GM23338 (cell line): ENCODE measurements at regions not wholly inside any gene's neighbourhood (a gene's known extent, or its start where the extent isn't known, plus 50 kb on each side); places are given as distances from the start of the nearest gene placed in this dataset.

Experiments used
- ATAC-seq: fragments of 200-7000 bp; cut with Tn5 transposase; 3 replicates; pipeline ENCODE4 v1.9.1; 2020
- DNase-seq: peaks from one replicate; pipeline ENCODE4 v3.0.0-alpha.2; 2015; ENCODE audit warnings: low spot score
- H2AFZ ChIP-seq: fragments of 200-600 bp; sonication (generic); 2 replicates; pipeline ENCODE4 v1.8.0; 2016; ENCODE audit warnings: antibody characterized with exemption, mild to moderate bottlenecking, moderate library complexity
- H3F3A ChIP-seq: fragments of 200-600 bp; sonication (generic); replicated peaks from 2 replicates; pipeline ENCODE4 v1.8.0; 2017; ENCODE audit warnings: antibody characterized with exemption, mixed run types, low read depth
- H3K27ac ChIP-seq: fragments of 200-600 bp; sonication (generic); 2 replicates; pipeline ENCODE4 v1.6.1; 2016; ENCODE audit warnings: low read depth
- H3K27me3 ChIP-seq: fragments of 200-600 bp; sonication (generic); 2 replicates; pipeline ENCODE4 v1.8.0; 2016; ENCODE audit warnings: mild to moderate bottlenecking, mixed run types, moderate library complexity; ENCODE audit not compliant: insufficient read depth
- H3K36me3 ChIP-seq: fragments of 200-600 bp; sonication (generic); 2 replicates; pipeline ENCODE4 v1.8.0; 2016; ENCODE audit warnings: mild to moderate bottlenecking; ENCODE audit not compliant: insufficient read depth
- H3K4me1 ChIP-seq: fragments of 200-600 bp; sonication (generic); 2 replicates; pipeline ENCODE4 v1.8.0; 2016; ENCODE audit warnings: mild to moderate bottlenecking, moderate library complexity; ENCODE audit not compliant: insufficient read depth
- H3K4me2 ChIP-seq: fragments of 200-600 bp; sonication (generic); 2 replicates; pipeline ENCODE4 v1.7.1; 2017; ENCODE audit warnings: mixed run types
- H3K4me3 ChIP-seq: fragments of 200-600 bp; sonication (generic); 2 replicates; pipeline ENCODE4 v1.6.1; 2016; ENCODE audit warnings: mixed run types
- H3K79me2 ChIP-seq: fragments of 200-600 bp; sonication (generic); replicated peaks from 2 replicates; pipeline ENCODE4 v1.8.0; 2017; ENCODE audit warnings: mild to moderate bottlenecking; ENCODE audit not compliant: insufficient read depth
- H3K9me2 ChIP-seq: fragments of 200-600 bp; sonication (generic); 2 replicates; pipeline ENCODE4 v1.8.0; 2017; ENCODE audit not compliant: insufficient read depth
- H4K20me1 ChIP-seq: fragments of 200-600 bp; sonication (generic); replicated peaks from 2 replicates; pipeline ENCODE4 v1.8.0; 2017; ENCODE audit warnings: mild to moderate bottlenecking; ENCODE audit not compliant: insufficient read depth
- H3K27ac Mint-ChIP-seq: 2 replicates; pipeline ENCODE4 v1.8.0; 2020; ENCODE audit warnings: inconsistent platforms, mild to moderate bottlenecking, moderate library complexity, mixed read lengths
- H3K27me3 Mint-ChIP-seq: 3 replicates; pipeline ENCODE4 v1.8.0; 2022; ENCODE audit warnings: low read depth, mild to moderate bottlenecking, moderate library complexity, mixed read lengths, inconsistent platforms; ENCODE audit not compliant: insufficient read depth, poor library complexity
- H3K36me3 Mint-ChIP-seq: 3 replicates; pipeline ENCODE4 v1.8.0; 2021; ENCODE audit warnings: low read depth, mild to moderate bottlenecking, inconsistent platforms, moderate library complexity, mixed read lengths
- H3K4me1 Mint-ChIP-seq: 3 replicates; pipeline ENCODE4 v1.8.0; 2020; ENCODE audit warnings: mild to moderate bottlenecking, inconsistent platforms, mixed read lengths
- H3K4me3 Mint-ChIP-seq: 3 replicates; pipeline ENCODE4 v1.8.0; 2021; ENCODE audit warnings: moderate library complexity, mild to moderate bottlenecking, inconsistent platforms, mixed read lengths
- H3K9me3 Mint-ChIP-seq: 3 replicates; pipeline ENCODE4 v1.8.0; 2020; ENCODE audit warnings: moderate library complexity, mild to moderate bottlenecking, inconsistent platforms, mixed read lengths
- STAT1 ChIP-seq: IDR thresholded peaks from one replicate; pipeline ENCODE4 v1.6.1; 2016; ENCODE audit warnings: antibody characterized with exemption; ENCODE audit not compliant: unreplicated experiment
- TF ChIP-seq, protein P1 (sequence below), 2 experiments: fragments of 200-600 bp in 1 of 2; sonication (generic) in 1 of 2; conservative IDR thresholded peaks; 2 replicates each; pipeline versions ENCODE4 v1.5.1 to v1.6.1; 2016 to 2017; ENCODE audit warnings: antibody characterized with exemption in 2 of 2, low read depth in 2 of 2, mild to moderate bottlenecking in 2 of 2, moderate library complexity in 1 of 2
- TF ChIP-seq, protein P2 (sequence below): IDR thresholded peaks from one replicate; pipeline ENCODE4 v1.6.1; 2018; ENCODE audit warnings: antibody characterized with exemption; ENCODE audit not compliant: unreplicated experiment

DNA sequence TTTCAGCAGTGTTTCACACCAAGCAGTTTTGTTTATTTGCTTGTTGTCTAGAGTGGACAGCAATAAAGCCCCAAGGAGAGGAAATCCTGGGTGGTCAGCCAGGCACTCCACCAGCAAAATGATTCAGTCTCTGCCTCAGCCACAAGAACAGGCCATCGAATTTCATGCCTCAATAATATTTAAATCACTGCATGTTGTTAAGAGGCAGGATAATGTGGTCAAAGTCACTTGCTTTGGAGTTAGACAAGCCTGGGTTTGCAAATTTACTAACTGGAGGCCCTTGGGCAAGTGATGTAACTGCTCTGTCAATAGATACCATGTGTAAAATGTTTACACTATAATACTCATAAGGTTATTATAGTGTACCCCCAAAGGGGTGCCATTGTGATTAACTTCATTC lies 349.6 kb downstream of the LMO4 start (continued):
- TF ChIP-seq, protein P1, sequence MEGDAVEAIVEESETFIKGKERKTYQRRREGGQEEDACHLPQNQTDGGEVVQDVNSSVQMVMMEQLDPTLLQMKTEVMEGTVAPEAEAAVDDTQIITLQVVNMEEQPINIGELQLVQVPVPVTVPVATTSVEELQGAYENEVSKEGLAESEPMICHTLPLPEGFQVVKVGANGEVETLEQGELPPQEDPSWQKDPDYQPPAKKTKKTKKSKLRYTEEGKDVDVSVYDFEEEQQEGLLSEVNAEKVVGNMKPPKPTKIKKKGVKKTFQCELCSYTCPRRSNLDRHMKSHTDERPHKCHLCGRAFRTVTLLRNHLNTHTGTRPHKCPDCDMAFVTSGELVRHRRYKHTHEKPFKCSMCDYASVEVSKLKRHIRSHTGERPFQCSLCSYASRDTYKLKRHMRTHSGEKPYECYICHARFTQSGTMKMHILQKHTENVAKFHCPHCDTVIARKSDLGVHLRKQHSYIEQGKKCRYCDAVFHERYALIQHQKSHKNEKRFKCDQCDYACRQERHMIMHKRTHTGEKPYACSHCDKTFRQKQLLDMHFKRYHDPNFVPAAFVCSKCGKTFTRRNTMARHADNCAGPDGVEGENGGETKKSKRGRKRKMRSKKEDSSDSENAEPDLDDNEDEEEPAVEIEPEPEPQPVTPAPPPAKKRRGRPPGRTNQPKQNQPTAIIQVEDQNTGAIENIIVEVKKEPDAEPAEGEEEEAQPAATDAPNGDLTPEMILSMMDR (conservative IDR thresholded peaks at IDR 0.05; ENCODE audit: low read depth in 2 of 2): no peak
- TF ChIP-seq, protein P2, sequence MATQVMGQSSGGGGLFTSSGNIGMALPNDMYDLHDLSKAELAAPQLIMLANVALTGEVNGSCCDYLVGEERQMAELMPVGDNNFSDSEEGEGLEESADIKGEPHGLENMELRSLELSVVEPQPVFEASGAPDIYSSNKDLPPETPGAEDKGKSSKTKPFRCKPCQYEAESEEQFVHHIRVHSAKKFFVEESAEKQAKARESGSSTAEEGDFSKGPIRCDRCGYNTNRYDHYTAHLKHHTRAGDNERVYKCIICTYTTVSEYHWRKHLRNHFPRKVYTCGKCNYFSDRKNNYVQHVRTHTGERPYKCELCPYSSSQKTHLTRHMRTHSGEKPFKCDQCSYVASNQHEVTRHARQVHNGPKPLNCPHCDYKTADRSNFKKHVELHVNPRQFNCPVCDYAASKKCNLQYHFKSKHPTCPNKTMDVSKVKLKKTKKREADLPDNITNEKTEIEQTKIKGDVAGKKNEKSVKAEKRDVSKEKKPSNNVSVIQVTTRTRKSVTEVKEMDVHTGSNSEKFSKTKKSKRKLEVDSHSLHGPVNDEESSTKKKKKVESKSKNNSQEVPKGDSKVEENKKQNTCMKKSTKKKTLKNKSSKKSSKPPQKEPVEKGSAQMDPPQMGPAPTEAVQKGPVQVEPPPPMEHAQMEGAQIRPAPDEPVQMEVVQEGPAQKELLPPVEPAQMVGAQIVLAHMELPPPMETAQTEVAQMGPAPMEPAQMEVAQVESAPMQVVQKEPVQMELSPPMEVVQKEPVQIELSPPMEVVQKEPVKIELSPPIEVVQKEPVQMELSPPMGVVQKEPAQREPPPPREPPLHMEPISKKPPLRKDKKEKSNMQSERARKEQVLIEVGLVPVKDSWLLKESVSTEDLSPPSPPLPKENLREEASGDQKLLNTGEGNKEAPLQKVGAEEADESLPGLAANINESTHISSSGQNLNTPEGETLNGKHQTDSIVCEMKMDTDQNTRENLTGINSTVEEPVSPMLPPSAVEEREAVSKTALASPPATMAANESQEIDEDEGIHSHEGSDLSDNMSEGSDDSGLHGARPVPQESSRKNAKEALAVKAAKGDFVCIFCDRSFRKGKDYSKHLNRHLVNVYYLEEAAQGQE: no peak

DNA sequence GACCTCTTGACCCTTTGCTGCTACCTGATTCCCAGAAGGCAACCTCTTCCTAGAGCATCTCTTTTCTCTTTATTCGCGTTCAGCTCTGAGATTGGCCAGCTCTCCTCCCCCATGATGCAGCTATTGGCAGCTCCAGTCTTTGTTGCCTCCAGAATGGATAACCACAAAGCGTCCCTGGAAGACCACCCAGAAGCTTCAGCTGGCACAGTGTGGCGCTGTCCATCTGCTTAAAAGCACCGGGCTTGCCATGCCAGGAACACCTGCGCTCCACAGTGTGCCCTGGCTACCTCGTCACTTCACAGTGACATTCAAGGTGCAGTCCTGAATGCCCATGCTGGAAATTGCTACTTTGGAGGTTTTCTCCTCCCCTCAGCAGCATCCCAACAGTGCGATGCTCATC lies 353.9 kb downstream of the LMO4 start:
- peaks cover 5% of the 10 kb centered on the region; the same call in 2 of the 3 replicates for H3K9me3 Mint-ChIP-seq
- H3K9me2 ChIP-seq: no peaks in the 10 kb centered on the region; the same call in 1 of the 2 replicates
- H3K4me2 ChIP-seq: no peak overlapping the region
- peaks cover 2% of the 10 kb centered on the region for H3K27me3 Mint-ChIP-seq
- no peak overlapping the region for H3K4me3 ChIP-seq
- H3K79me2 ChIP-seq: no peaks in the 10 kb centered on the region
- peaks cover 8% of the 10 kb centered on the region; the same call in 2 of the 3 replicates for H3K36me3 Mint-ChIP-seq
- H3K27me3 ChIP-seq: peaks cover 19% of the 10 kb centered on the region; the same call in 1 of the 2 replicates
- H4K20me1 ChIP-seq: no peaks in the 10 kb centered on the region
- ATAC-seq (no peak), DNase-seq (peak; percentile 31)
- H3K36me3 ChIP-seq: no peaks in the 10 kb centered on the region
- H3K4me1 Mint-ChIP-seq: peaks cover 48% of the 10 kb centered on the region
- H2AFZ ChIP-seq: no peak overlapping the region
- H3K27ac Mint-ChIP-seq: no peak overlapping the region
- H3F3A ChIP-seq: no peaks in the 10 kb centered on the region
- no peak overlapping the region for H3K27ac ChIP-seq
- no peak overlapping the region for H3K4me3 Mint-ChIP-seq
- TF ChIP-seq STAT1: no peak
- TF ChIP-seq, protein P1 (conservative IDR thresholded peaks at IDR 0.05; ENCODE audit: low read depth in 2 of 2): peak in 1 of 2 experiments; percentile 52; a peak in 2 of 4 replicates
- peaks cover 36% of the 10 kb centered on the region for H3K4me1 ChIP-seq
